ENCODE measurements at regions not wholly inside any gene's neighbourhood (a gene's known extent, or its start where the extent isn't known, plus 50 kb on each side); places are given as distances from the start of the nearest gene placed in this dataset.

- Histone ChIP-seq H3F3A (ENCODE audit: insufficient read depth, low read depth) (no peaks in the 10 kb centered on the region), H3K27me3 (ENCODE audit: insufficient read depth, low read depth) (peaks cover 36% of the 10 kb centered on the region; the same call in 1 of the 2 replicates), H3K9me3 (ENCODE audit: insufficient read depth, low read depth) (no peaks in the 10 kb centered on the region), H3K4me1 (replicated peaks; ENCODE audit: insufficient read depth) (no peaks in the 10 kb centered on the region), H3K79me2 (ENCODE audit: low read depth) (no peaks in the 10 kb centered on the region), H3K27ac (no peak overlapping the region), H2AFZ (no peak overlapping the region), H4K20me1 (ENCODE audit: insufficient read depth) (no peaks in the 10 kb centered on the region), H3K36me3 (ENCODE audit: low read depth) (no peaks in the 10 kb centered on the region), H3K4me2 (no peak overlapping the region), H3K4me3 (no peak overlapping the region), H3K9me2 (ENCODE audit: insufficient read depth) (no peaks in the 10 kb centered on the region)
- ChIA-PET POLR2A (ENCODE audit: unreplicated experiment) (no interaction called here), CTCF (no interaction called here)
- no peak for DNase-seq
- no TSS peak for BruUV-seq (replicated peaks)
- intact Hi-C loops (cut with micrococcal nuclease; ENCODE audit: unreplicated experiment) = no loop called here
- TF ChIP-seq CTCF (conservative IDR thresholded peaks at IDR 0.05) (no peak), EZH2 (IDR thresholded peaks at IDR 0.05; ENCODE audit: low read depth) (no peak)
Measured at GRCh38 chr7:131900785-131901287, 344.4 kb upstream of the PODXL start.

- no peaks in the 10 kb centered on the region for H3K9me2 ChIP-seq (ENCODE audit: insufficient read depth)
- CTCF ChIA-PET = no interaction called here
- intact Hi-C loops (cut with micrococcal nuclease; ENCODE audit: unreplicated experiment) = no loop called here
- no peaks in the 10 kb centered on the region for H3K4me1 ChIP-seq (replicated peaks; ENCODE audit: insufficient read depth)
- no peak overlapping the region for H3K27ac ChIP-seq
- H3K4me2 ChIP-seq = no peak overlapping the region
- no peak for DNase-seq
- H3K36me3 ChIP-seq (ENCODE audit: low read depth) = no peaks in the 10 kb centered on the region
- POLR2A ChIA-PET (ENCODE audit: unreplicated experiment) = no interaction called here
- peaks cover 40% of the 10 kb centered on the region for H3K27me3 ChIP-seq (ENCODE audit: insufficient read depth, low read depth)
- no peak overlapping the region for H2AFZ ChIP-seq
- H3K79me2 ChIP-seq (ENCODE audit: low read depth) = no peaks in the 10 kb centered on the region
- TF ChIP-seq EZH2 (IDR thresholded peaks at IDR 0.05; ENCODE audit: low read depth) (no peak), CTCF (conservative IDR thresholded peaks at IDR 0.05) (no peak)
- no peaks in the 10 kb centered on the region for H4K20me1 ChIP-seq (ENCODE audit: insufficient read depth)
- no peaks in the 10 kb centered on the region for H3F3A ChIP-seq (ENCODE audit: insufficient read depth, low read depth)
- H3K9me3 ChIP-seq (ENCODE audit: insufficient read depth, low read depth) = no peaks in the 10 kb centered on the region
- no TSS peak for BruUV-seq (replicated peaks)
- no peak overlapping the region for H3K4me3 ChIP-seq
Measured at GRCh38 chr7:131899271-131900030, 343.0 kb upstream of the PODXL start.

- ChIA-PET POLR2A (ENCODE audit: unreplicated experiment) (interaction anchor here (0.6 kb wide), 1 partner anchor 218 kb away, joined by 8 read pairs; no protein-coding TSS in a partner anchor), CTCF (no interaction called here)
- peaks cover 49% of the 10 kb centered on the region for H3K27me3 ChIP-seq (ENCODE audit: insufficient read depth, low read depth)
- H3K4me1 ChIP-seq (replicated peaks; ENCODE audit: insufficient read depth) = no peaks in the 10 kb centered on the region
- H3K4me3 ChIP-seq = no peak overlapping the region
- no peak overlapping the region for H2AFZ ChIP-seq
- no peaks in the 10 kb centered on the region for H3F3A ChIP-seq (ENCODE audit: insufficient read depth, low read depth)
- H3K36me3 ChIP-seq (ENCODE audit: low read depth) = no peaks in the 10 kb centered on the region
- H3K9me3 ChIP-seq (ENCODE audit: insufficient read depth, low read depth) = no peaks in the 10 kb centered on the region
- no peak overlapping the region for H3K4me2 ChIP-seq
- intact Hi-C loops (cut with micrococcal nuclease; ENCODE audit: unreplicated experiment) = no loop called here
- DNase-seq = no peak
- H3K79me2 ChIP-seq (ENCODE audit: low read depth) = no peaks in the 10 kb centered on the region
- no peak overlapping the region for H3K27ac ChIP-seq
- no peaks in the 10 kb centered on the region for H3K9me2 ChIP-seq (ENCODE audit: insufficient read depth)
- no peaks in the 10 kb centered on the region for H4K20me1 ChIP-seq (ENCODE audit: insufficient read depth)
- no peak for TF ChIP-seq EZH2 (IDR thresholded peaks at IDR 0.05; ENCODE audit: low read depth)
- no peak for TF ChIP-seq CTCF (conservative IDR thresholded peaks at IDR 0.05)
- no TSS peak for BruUV-seq (replicated peaks)
Measured at GRCh38 chr7:131898418-131898817, 342.0 kb upstream of the PODXL start.
